ENCODE measurements at regions not wholly inside any gene's neighbourhood (a gene's known extent, or its start where the extent isn't known, plus 50 kb on each side); places are given as distances from the start of the nearest gene placed in this dataset.

DNA sequence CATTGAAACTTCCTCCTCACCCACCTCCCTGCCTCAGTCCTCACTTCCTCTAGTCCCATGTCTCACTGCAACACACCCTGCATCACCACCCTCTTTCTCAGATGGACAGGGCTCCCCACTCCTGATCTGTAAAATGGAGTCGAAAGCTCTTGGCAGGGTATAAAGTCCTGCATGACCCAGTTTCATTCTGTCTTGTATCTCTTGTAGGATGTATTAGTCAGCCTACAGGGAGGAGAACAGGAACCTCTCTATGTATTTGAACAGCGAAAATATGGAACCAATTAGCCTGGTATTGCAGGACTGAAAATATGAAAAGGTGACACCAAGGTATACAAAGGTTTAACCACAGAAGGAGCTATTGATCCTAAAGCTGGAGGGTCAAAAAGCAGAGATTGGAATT is 156.9 kb upstream of the SNX19 start:
- TF ChIP-seq, protein P1, sequence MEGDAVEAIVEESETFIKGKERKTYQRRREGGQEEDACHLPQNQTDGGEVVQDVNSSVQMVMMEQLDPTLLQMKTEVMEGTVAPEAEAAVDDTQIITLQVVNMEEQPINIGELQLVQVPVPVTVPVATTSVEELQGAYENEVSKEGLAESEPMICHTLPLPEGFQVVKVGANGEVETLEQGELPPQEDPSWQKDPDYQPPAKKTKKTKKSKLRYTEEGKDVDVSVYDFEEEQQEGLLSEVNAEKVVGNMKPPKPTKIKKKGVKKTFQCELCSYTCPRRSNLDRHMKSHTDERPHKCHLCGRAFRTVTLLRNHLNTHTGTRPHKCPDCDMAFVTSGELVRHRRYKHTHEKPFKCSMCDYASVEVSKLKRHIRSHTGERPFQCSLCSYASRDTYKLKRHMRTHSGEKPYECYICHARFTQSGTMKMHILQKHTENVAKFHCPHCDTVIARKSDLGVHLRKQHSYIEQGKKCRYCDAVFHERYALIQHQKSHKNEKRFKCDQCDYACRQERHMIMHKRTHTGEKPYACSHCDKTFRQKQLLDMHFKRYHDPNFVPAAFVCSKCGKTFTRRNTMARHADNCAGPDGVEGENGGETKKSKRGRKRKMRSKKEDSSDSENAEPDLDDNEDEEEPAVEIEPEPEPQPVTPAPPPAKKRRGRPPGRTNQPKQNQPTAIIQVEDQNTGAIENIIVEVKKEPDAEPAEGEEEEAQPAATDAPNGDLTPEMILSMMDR (IDR thresholded peaks at IDR 0.05 in 2 of 3, conservative IDR thresholded peaks at IDR 0.05 in 1 of 3; ENCODE audit: borderline replicate concordance in 1 of 3, insufficient read depth in 1 of 3, low read depth in 2 of 3, low read length in 2 of 3) = no peak
- TF ChIP-seq POLR2A (IDR thresholded peaks at IDR 0.05; ENCODE audit: borderline replicate concordance, extremely low read depth, insufficient read depth, insufficient read length) (no peak), EZH2 (IDR thresholded peaks at IDR 0.05) (no peak), EZH2phosphoT487 (IDR thresholded peaks at IDR 0.05; ENCODE audit: borderline replicate concordance) (no peak), POLR2AphosphoS5 (IDR thresholded peaks at IDR 0.05; ENCODE audit: low read depth, low read length) (no peak), SRF (IDR thresholded peaks at IDR 0.05; ENCODE audit: low read depth) (no peak), ZNF274 (IDR thresholded peaks at IDR 0.05; ENCODE audit: low read depth, low read length) (no peak)
- TF ChIP-seq, protein P2, sequence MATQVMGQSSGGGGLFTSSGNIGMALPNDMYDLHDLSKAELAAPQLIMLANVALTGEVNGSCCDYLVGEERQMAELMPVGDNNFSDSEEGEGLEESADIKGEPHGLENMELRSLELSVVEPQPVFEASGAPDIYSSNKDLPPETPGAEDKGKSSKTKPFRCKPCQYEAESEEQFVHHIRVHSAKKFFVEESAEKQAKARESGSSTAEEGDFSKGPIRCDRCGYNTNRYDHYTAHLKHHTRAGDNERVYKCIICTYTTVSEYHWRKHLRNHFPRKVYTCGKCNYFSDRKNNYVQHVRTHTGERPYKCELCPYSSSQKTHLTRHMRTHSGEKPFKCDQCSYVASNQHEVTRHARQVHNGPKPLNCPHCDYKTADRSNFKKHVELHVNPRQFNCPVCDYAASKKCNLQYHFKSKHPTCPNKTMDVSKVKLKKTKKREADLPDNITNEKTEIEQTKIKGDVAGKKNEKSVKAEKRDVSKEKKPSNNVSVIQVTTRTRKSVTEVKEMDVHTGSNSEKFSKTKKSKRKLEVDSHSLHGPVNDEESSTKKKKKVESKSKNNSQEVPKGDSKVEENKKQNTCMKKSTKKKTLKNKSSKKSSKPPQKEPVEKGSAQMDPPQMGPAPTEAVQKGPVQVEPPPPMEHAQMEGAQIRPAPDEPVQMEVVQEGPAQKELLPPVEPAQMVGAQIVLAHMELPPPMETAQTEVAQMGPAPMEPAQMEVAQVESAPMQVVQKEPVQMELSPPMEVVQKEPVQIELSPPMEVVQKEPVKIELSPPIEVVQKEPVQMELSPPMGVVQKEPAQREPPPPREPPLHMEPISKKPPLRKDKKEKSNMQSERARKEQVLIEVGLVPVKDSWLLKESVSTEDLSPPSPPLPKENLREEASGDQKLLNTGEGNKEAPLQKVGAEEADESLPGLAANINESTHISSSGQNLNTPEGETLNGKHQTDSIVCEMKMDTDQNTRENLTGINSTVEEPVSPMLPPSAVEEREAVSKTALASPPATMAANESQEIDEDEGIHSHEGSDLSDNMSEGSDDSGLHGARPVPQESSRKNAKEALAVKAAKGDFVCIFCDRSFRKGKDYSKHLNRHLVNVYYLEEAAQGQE (IDR thresholded peaks at IDR 0.05; ENCODE audit: low read depth) = no peak
